K562 (cell line): ENCODE measurements at regions not wholly inside any gene's neighbourhood (a gene's known extent, or its start where the extent isn't known, plus 50 kb on each side); places are given as distances from the start of the nearest gene placed in this dataset.

Source experiments
- ATAC-seq: fragments of 200-7000 bp; cut with Tn5 transposase; 3 replicates; pipeline ENCODE4 v1.9.1; 2020; ENCODE audit warnings: moderate library complexity
- BruUV-seq: library from RNA; stranded (reverse); fragments of 400-500 nt; replicated peaks from 2 replicates; lab custom pipeline; 2021; lab: Mats Ljungman, UMichigan
- CTCF ChIA-PET: fragments of 300-600 bp; formaldehyde crosslinking; extraction: SDS; loops from one replicate; lab custom pipeline; 2021; ENCODE audit warnings: low intra/inter-chr PET ratio; lab: Yijun Ruan, JAX
- POLR2A ChIA-PET: fragments of 300-600, 350-650 bp; sonication (Branson Sonifier 250); formaldehyde crosslinking; extraction: SDS; loops from one replicate; lab custom pipeline; 2021; ENCODE audit warnings: antibody characterized with exemption, inconsistent platforms; lab: Yijun Ruan, JAX
- DNase-seq, 4 experiments: peaks; one replicate each; pipeline versions ENCODE4 v3.0.0 to v3.0.0-alpha.2; 2011 to 2018; ENCODE audit warnings: low spot score in 3 of 4, mixed read lengths in 3 of 4; ENCODE audit errors: extremely low read depth in 1 of 4
- FAIRE-seq: peaks from 2 replicates; lab custom pipeline; 2011; peaks lifted over from hg19 to GRCh38; lab: Jason Lieb, UNC
- H2AFZ ChIP-seq: 2 replicates; pipeline ENCODE4 v1.6.0; 2011; ENCODE audit warnings: low read depth, low read length, control low read depth, inconsistent platforms
- H3K27ac ChIP-seq: fragments of 200-600 bp; 3 replicates; pipeline ENCODE4 v1.8.0; 2011; ENCODE audit warnings: low read depth, mild to moderate bottlenecking, control low read depth, inconsistent platforms, low read length, moderate library complexity, mixed read lengths; ENCODE audit errors: extremely low read depth
- H3K27me3 ChIP-seq, 2 experiments: fragments of 300-600 bp in 1 of 2; 2 replicates in 1 of 2; 3 replicates in 1 of 2; pipeline versions ENCODE4 v1.6.0 to v1.8.0; 2011; ENCODE audit warnings: inconsistent platforms in 2 of 2, low read length in 2 of 2, mild to moderate bottlenecking in 1 of 2, mixed read lengths in 1 of 2, moderate library complexity in 1 of 2; ENCODE audit not compliant: control insufficient read depth in 2 of 2, insufficient read depth in 2 of 2
- H3K36me3 ChIP-seq: fragments of 300-600 bp; 3 replicates; pipeline ENCODE4 v1.8.0; 2011; ENCODE audit warnings: mild to moderate bottlenecking, low read length, inconsistent platforms; ENCODE audit not compliant: control insufficient read depth, insufficient read depth
- H3K4me1 ChIP-seq, 2 experiments: fragments of 200-600 bp in 1 of 2; replicated peaks in 1 of 2; 2 replicates in 1 of 2; 3 replicates in 1 of 2; pipeline versions ENCODE4 v1.5.1 to v1.8.0; 2011; ENCODE audit warnings: inconsistent platforms in 2 of 2, low read length in 2 of 2, mild to moderate bottlenecking in 1 of 2, mixed read lengths in 1 of 2, moderate library complexity in 1 of 2; ENCODE audit not compliant: control insufficient read depth in 2 of 2, insufficient read depth in 2 of 2
- H3K4me2 ChIP-seq: 2 replicates; pipeline ENCODE4 v1.6.1; 2011; ENCODE audit warnings: low read length, control low read depth, inconsistent platforms, mixed read lengths; ENCODE audit not compliant: insufficient read depth
- H3K4me3 ChIP-seq: fragments of 200-600 bp; sonication (generic), shearing (Covaris generic); 2 replicates; pipeline ENCODE4 v1.5.1; 2016; ENCODE audit warnings: control low read depth, inconsistent platforms
- H3K79me2 ChIP-seq: fragments of 200-600 bp; 3 replicates; pipeline ENCODE4 v1.8.0; 2011; ENCODE audit warnings: low read length, inconsistent platforms; ENCODE audit not compliant: control insufficient read depth, insufficient read depth
- H3K9ac ChIP-seq, 2 experiments: 2 replicates each; pipeline versions ENCODE4 v1.6.0 to v1.6.1; 2011; ENCODE audit warnings: low read depth in 2 of 2, low read length in 2 of 2, control low read depth in 1 of 2, inconsistent platforms in 1 of 2, mild to moderate bottlenecking in 1 of 2, mixed read lengths in 1 of 2; ENCODE audit not compliant: insufficient read depth in 1 of 2
- H3K9me1 ChIP-seq: one replicate; pipeline ENCODE4 v1.6.0; 2011; ENCODE audit warnings: inconsistent platforms, mild to moderate bottlenecking, low read length, moderate library complexity; ENCODE audit not compliant: control insufficient read depth, insufficient read depth
- H3K9me3 ChIP-seq: replicated peaks from 2 replicates; pipeline ENCODE4 v1.5.1; 2011; ENCODE audit warnings: low read depth, low read length, inconsistent platforms; ENCODE audit not compliant: control insufficient read depth, insufficient read depth
- H4K20me1 ChIP-seq: replicated peaks from 2 replicates; pipeline ENCODE4 v1.6.1; 2011; ENCODE audit warnings: low read length, inconsistent platforms, mixed read lengths; ENCODE audit not compliant: control insufficient read depth, insufficient read depth
- AFF4 ChIP-seq: sonication (generic); formaldehyde crosslinking; IDR thresholded peaks from 2 replicates; pipeline ENCODE4 v1.8.0; 2023; ENCODE audit warnings: mild to moderate bottlenecking, missing genetic modification reagents
- ARID3B ChIP-seq: fragments of 250-450 bp; sonication (Bioruptor Pico); IDR thresholded peaks from 2 replicates; pipeline ENCODE4 v1.4.0; 2020; ENCODE audit warnings: borderline replicate concordance
- BMI1 ChIP-seq: fragments of 150-350 bp; IDR thresholded peaks from 2 replicates; pipeline ENCODE4 v1.6.1; 2014; ENCODE audit warnings: low read length
- CBFB ChIP-seq: sonication (generic); formaldehyde crosslinking; IDR thresholded peaks from 2 replicates; pipeline ENCODE4 v1.4.0; 2020; ENCODE audit warnings: mild to moderate bottlenecking, missing genetic modification reagents
- FOXJ3 ChIP-seq: sonication (generic); formaldehyde crosslinking; IDR thresholded peaks from 2 replicates; pipeline ENCODE4 v1.4.0; 2020; ENCODE audit warnings: mild to moderate bottlenecking, missing genetic modification reagents
- GTF2F1 ChIP-seq: IDR thresholded peaks from 2 replicates; pipeline ENCODE4 v1.6.1; 2011; ENCODE audit warnings: low read depth, low read length, improper control_type of control experiment
- MEF2D ChIP-seq: conservative IDR thresholded peaks from 2 replicates; pipeline ENCODE4 v1.6.1; 2016; ENCODE audit warnings: low read depth, missing genetic modification characterization, missing compliant biosample characterization
- NUFIP1 ChIP-seq: fragments of 450-650 bp; IDR thresholded peaks from 2 replicates; pipeline ENCODE4 v1.6.1; 2018; ENCODE audit not compliant: partially characterized antibody
- ZBTB2 ChIP-seq: fragments of 450-650 bp; IDR thresholded peaks from 2 replicates; pipeline ENCODE4 v1.6.1; 2016; ENCODE audit warnings: antibody characterized with exemption
- ZBTB43 ChIP-seq: sonication (generic); formaldehyde crosslinking; IDR thresholded peaks from 2 replicates; pipeline ENCODE4 v1.8.0; 2023; ENCODE audit warnings: mild to moderate bottlenecking, missing genetic modification reagents
- ZBTB5 ChIP-seq: fragments of 450-650 bp; IDR thresholded peaks from 2 replicates; pipeline ENCODE4 v1.6.1; 2017; ENCODE audit warnings: antibody characterized with exemption
- ZFP30 ChIP-seq: fragments of 250-450 bp; sonication (Bioruptor Pico); IDR thresholded peaks from 2 replicates; pipeline ENCODE4 v1.8.0; 2022; ENCODE audit warnings: moderate library complexity, mild to moderate bottlenecking, inconsistent platforms, borderline replicate concordance
- WGBS: fragments of 100-300 bp; shearing (Covaris generic); methylation state at CpG from one replicate; pipeline ENCODE4 v1.1.6; 2016; ENCODE audit warnings: low coverage, mixed read lengths; ENCODE audit not compliant: insufficient coverage; ENCODE audit errors: missing lambda C conversion rate; 5-methylcytosine and 5-hydroxymethylcytosine counted together
- in situ Hi-C: fragments of 300-500 bp; cut with MboI; formaldehyde crosslinking; loops from 4 replicates; pipeline ENCODE4 v1.15.0; 2018; ENCODE audit warnings: inconsistent platforms, mixed read lengths
- intact Hi-C: fragments of 100-400 bp; cut with micrococcal nuclease; formaldehyde crosslinking; loops from 2 replicates; pipeline ENCODE4 v1.14.2; 2022

GRCh38 chr10:10526846-10527245, 490.8 kb upstream of the CELF2 start:
- Histone ChIP-seq H3K27me3 (no peaks in the 10 kb centered on the region), H3K79me2 (no peaks in the 10 kb centered on the region), H3K27ac (no peak overlapping the region), H3K9ac (no peak overlapping the region), H3K4me1 (no peaks in the 10 kb centered on the region), H3K4me3 (no peak overlapping the region), H3K36me3 (no peaks in the 10 kb centered on the region), H4K20me1 (no peaks in the 10 kb centered on the region), H2AFZ (no peak overlapping the region), H3K9me3 (0 out of 2 replicates have a peak, but pooled peaks cover 2% of the 10 kb centered on the region), H3K4me2 (no peak overlapping the region), H3K9me1 (no peaks in the 10 kb centered on the region)
- ATAC-seq (no peak), FAIRE-seq (no peak), DNase-seq (no peak)
- 0% methylated on average over 4 of the region's 5 CpGs for WGBS
- in situ Hi-C loops (no loop called here), intact Hi-C loops (no loop called here)
- CTCF ChIA-PET, result no interaction called here
- BruUV-seq, result no TSS peak
- POLR2A ChIA-PET, result no interaction called here
- TF ChIP-seq MEF2D (no peak), ZBTB5 (no peak), FOXJ3 (CRISPR knock-in tag) (no peak), BMI1 (no peak), GTF2F1 (no peak), ARID3B (CRISPR knock-in tag) (no peak), AFF4 (CRISPR knock-in tag) (no peak), ZFP30 (CRISPR knock-in tag) (no peak), ZBTB2 (no peak), ZBTB43 (CRISPR knock-in tag) (no peak), NUFIP1 (no peak), CBFB (CRISPR knock-in tag) (no peak)
